HG02885 (cell line): ENCODE measurements at regions not wholly inside any gene's neighbourhood (a gene's known extent, or its start where the extent isn't known, plus 50 kb on each side); places are given as distances from the start of the nearest gene placed in this dataset.

Experiments
- ATAC-seq: cut with Tn5 transposase; IDR thresholded peaks from one replicate; pipeline ENCODE4 v1.9.1; 2021; ENCODE audit warnings: mild to moderate bottlenecking; ENCODE audit not compliant: unreplicated experiment, poor library complexity

GRCh38 chr5:82816926-82817325, 260.3 kb downstream of the TMEM167A start:
- no peak for ATAC-seq

DNA sequence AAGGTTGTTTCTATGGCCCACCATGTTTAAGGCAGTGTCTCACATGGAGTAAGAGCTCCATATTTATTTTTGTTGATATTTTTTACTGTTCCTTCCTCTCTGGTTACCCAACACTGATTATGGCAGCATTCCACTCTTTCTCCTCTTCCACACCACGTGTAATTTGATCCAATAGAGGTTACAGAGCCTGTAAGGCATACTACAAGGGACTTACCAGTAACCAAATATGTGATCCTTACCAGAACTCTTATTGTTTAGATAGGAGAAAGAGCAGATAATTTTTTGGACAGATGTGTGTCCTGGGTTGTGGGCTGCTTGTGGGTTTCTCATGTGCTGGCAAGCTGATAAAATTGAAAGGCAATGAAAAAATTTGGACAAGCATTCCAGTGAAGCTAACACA, 261.3 kb downstream of the TMEM167A start:
- no peak for ATAC-seq

DNA sequence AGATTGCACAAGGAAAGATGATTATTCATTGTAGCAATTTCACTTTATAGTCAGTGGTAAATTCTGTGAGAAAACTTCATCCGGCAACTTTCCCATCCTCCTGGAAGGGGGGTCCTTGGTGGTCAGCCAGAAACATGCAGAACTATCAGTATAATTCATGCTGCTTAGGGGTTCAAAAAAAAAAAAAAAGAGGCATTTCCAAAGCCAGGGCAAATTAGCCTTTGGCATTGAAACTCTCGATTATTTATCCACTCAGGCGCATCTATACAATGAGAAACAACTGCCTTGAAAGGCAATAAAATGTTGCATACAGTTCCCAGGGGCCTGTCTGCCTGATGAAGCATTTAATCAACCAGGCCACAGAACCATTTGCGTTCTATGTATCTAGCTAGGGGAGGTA, 263.3 kb downstream of the TMEM167A start:
- ATAC-seq = no peak

DNA sequence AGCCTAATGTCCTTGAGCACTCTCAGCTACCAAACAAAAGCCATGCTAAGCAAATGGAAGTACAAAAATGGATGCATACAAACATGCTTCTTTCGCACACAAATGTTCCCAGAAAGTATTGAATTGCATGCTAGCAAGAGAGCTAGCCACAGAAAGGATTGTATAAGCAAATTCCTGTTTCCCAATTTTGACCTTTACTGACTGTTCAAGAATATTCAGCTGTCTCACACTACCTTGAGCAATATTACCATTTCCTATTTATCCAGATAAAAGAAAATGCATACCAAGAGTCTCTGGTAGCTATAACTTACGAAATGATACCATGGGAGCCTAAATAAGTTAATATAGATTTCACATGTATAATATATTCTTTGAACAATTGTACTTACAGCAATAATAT, 264.6 kb downstream of the TMEM167A start:
- no peak for ATAC-seq

GRCh38 chr5:82811490-82811889, 265.7 kb downstream of the TMEM167A start:
- no peak for ATAC-seq

GRCh38 chr5:82809420-82810143, 267.6 kb downstream of the TMEM167A start:
- ATAC-seq = no peak

DNA sequence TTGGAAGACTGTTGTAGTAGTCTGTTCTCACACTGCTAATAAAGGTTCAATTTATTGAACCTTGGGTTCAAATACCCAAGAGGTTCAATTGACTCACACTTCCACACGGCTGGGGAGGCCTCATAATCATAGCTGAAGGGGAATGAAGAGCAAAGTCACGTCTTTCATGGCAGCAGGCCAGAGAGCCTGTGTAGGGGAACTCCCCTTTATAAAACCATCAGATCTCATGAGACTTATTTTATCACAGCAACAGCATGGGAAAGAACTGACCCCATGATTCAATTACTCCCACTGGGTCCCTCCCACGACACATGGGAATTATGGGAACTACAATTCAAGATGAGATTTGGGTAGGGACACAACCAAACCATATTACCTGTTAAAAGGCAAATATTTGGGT, 268.2 kb downstream of the TMEM167A start:
- no peak for ATAC-seq

GRCh38 chr5:82807021-82807420, 270.2 kb downstream of the TMEM167A start:
- ATAC-seq = no peak

DNA sequence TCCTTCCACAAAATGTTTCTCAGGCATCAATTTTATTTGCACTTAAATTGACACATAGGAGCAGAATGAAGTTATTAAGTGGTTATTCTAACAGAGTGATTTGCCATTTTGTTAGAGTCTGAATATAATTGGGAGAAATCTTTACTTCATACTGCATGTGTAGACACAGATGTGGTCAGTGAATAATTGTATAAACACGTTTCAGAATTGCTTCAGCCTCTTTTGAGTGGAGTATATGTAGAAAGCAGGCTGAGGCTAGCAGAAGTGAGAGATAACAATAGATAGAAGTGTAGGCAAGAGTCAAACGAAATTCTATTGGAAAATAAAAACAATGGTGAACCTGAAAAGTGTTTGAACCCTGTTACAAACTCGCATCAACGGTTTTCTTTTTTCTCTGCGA, 270.7 kb downstream of the TMEM167A start:
- no peak for ATAC-seq

DNA sequence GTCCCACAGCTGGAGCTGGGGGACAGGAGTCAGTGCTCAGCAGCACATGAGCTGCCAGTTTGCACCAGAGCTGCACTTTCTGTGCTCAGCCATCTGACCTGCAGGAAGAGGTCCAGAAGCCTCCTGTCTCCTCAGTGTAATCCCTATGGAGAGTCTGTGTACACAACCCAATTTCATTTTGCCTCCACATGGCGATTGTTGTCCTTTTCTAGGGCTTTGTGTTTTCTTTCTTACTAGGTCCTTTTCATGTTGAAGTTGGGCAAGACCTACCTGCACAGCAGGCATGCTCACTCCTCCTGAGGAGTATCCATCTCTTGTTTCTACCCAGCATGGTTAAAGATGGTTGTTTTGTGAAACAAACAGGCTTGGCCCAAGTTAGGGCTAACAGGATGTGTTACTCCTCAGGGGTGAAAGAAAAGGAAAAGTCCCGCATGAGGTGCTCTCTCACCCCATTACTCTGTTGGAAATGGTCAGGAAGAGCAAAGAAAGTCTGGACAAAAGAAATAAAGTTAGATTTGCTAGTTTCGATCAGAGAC, 273.0 kb downstream of the TMEM167A start:
- no peak for ATAC-seq

- ATAC-seq = no peak
Observed at GRCh38 chr5:82802954-82803353, 274.2 kb downstream of the TMEM167A start.

- no peak for ATAC-seq
Observed at GRCh38 chr5:82800826-82801225, 276.4 kb downstream of the TMEM167A start.

GRCh38 chr5:82799361-82800077, 277.7 kb downstream of the TMEM167A start:
- ATAC-seq = no peak

DNA sequence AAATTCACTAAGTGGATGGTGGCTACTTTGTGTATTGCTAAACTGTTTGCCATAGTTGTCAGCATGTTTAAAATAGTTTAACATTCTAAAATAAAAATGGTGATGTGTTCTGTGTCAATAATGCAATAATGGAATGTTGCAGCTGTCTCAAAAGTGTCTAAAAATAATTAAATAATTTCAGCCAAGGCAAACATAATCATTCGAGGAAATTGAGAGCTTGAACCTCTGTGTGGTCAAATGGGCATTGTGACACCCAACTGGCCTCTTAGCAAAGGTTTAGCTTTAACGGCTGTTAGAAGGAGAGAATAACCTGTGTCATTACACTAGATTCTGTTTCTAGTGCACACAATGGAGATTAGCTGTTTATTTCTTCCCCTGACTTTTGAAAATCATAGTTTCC, 278.5 kb downstream of the TMEM167A start:
- ATAC-seq = no peak

DNA sequence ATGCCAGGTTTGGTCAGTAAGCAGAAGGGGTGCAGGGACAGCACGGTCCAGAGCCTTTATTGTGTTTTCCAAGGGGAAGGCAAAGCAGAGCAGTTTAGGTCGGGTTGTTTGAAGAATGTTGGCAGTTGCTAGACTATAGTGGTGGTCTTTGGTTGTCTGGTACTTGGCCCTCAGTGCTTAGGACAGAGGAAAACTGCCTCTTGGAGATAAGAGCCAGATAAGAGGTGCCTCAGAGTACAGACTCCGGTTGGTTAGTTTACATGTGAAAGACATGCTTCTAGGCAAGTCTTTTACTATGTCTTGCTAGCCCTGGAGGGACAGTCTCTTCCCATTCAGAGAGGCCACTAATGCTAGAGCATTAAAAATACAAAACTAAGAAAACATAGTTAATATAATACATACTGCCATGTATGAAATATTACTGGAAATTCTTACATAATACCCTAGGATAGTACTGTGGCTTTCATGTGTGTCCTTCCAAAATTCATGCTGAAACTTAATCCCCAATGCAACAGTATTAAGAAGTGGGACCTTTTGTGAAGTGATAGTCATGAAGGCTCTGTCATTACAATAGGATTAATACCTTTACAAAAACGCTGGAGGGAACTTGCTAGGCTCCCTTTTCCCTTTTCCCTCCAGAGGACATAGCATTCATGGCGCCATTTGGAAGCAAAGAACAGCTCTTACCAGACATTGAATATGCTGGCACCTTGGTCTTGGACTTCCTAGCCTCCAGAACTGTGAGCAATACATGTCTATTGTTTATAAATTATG, 280.4 kb downstream of the TMEM167A start:
- ATAC-seq = no peak

DNA sequence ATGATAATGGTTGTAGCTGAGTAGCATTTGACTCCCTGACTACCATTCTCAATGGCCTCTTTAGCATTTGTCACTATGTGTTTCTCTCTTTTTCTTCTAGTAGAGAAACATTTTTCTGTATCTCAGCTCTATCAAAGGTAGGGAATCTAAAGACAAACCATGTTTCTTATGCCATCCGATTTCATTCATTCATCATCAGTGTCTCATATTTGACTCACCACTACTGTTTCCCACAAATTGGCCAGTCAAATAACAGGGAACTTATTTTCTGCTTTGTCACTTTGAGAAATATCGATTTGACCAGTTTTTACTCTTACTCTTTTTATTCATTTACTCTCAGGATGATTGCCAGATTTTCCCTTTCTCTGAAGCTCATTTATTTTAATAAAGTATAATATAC, 282.3 kb downstream of the TMEM167A start:
- ATAC-seq = no peak

GRCh38 chr5:82793808-82794419, 283.3 kb downstream of the TMEM167A start:
- no peak for ATAC-seq

DNA sequence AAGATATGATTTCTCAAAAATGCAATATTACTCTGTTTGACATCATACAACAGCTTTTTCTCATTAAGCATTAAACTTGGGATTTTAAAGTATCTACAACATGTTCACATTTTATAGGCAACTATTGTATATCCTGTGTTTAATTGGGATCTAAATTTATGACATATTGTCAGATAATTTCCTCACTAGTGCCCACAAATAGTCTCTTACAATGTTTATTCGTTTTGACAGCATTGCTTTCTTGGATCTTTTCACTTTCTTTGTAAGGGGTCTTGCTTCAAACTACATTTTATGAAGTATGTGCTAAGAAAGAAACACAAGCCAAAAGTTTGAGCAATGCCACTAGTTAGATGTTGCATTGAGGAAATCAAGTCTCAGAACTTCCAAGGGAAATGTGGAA, 285.1 kb downstream of the TMEM167A start:
- ATAC-seq = no peak

GRCh38 chr5:82789095-82789494, 288.1 kb downstream of the TMEM167A start:
- ATAC-seq = no peak

- no peak for ATAC-seq
Observed at GRCh38 chr5:82786748-82787147, 290.4 kb downstream of the TMEM167A start.
